HEK293 (cell line): ENCODE measurements at regions not wholly inside any gene's neighbourhood (a gene's known extent, or its start where the extent isn't known, plus 50 kb on each side); places are given as distances from the start of the nearest gene placed in this dataset.

Source experiments
- CTCF ChIA-PET: fragments of 350-600 bp; formaldehyde crosslinking; extraction: SDS; loops from one replicate; lab custom pipeline; 2021; ENCODE audit warnings: antibody characterized with exemption; lab: Yijun Ruan, JAX
- POLR2A ChIA-PET: fragments of 300-600 bp; formaldehyde crosslinking; extraction: SDS; loops from one replicate; lab custom pipeline; 2020; ENCODE audit warnings: antibody characterized with exemption, inconsistent platforms; lab: Yijun Ruan, JAX
- H3K27ac ChIP-seq: fragments of 200-500 bp; sonication (Bioruptor generic); 2 replicates; pipeline ENCODE4 v1.5.1; 2014; ENCODE audit warnings: low read depth, low read length, control low read depth, inconsistent platforms; ENCODE audit errors: extremely low read depth
- H3K36me3 ChIP-seq, 2 experiments: fragments of 200-500 bp in 1 of 2; sonication (Bioruptor generic) in 1 of 2; 1 replicate in 1 of 2; 2 replicates in 1 of 2; pipeline ENCODE4 v1.5.1; 2014 to 2017; ENCODE audit warnings: inconsistent platforms in 2 of 2, low read length in 2 of 2; ENCODE audit not compliant: control insufficient read depth in 2 of 2, insufficient read depth in 1 of 2
- H3K4me1 ChIP-seq: fragments of 200-500 bp; sonication (Bioruptor generic); 2 replicates; pipeline ENCODE4 v1.5.1; 2014; ENCODE audit warnings: mild to moderate bottlenecking, low read length, inconsistent platforms; ENCODE audit not compliant: control insufficient read depth, insufficient read depth
- H3K4me3 ChIP-seq: 2 replicates; pipeline ENCODE4 v1.5.1; 2011; ENCODE audit warnings: low read depth, mild to moderate bottlenecking, control low read depth, low read length, moderate library complexity
- H3K9me3 ChIP-seq: fragments of 200-500 bp; sonication (Bioruptor generic); 2 replicates; pipeline ENCODE4 v1.5.1; 2014; ENCODE audit warnings: low read depth, low read length, inconsistent platforms; ENCODE audit not compliant: control insufficient read depth, insufficient read depth
- RBAK ChIP-seq: fragments of 450-650 bp; formaldehyde crosslinking; IDR thresholded peaks from 2 replicates; pipeline ENCODE4 v1.5.1; 2016; ENCODE audit warnings: missing biosample characterization, missing genetic modification characterization
- SETDB1 ChIP-seq: IDR thresholded peaks from one replicate; pipeline ENCODE4 v1.6.1; 2017; ENCODE audit warnings: mild to moderate bottlenecking, low read length, moderate library complexity, mixed read lengths; ENCODE audit not compliant: insufficient read length
- SP3 ChIP-seq: fragments of 450-650 bp; formaldehyde crosslinking; IDR thresholded peaks from 2 replicates; pipeline ENCODE4 v1.5.1; 2016; ENCODE audit warnings: missing biosample characterization, missing genetic modification characterization
- ZBTB7A ChIP-seq: fragments of 450-650 bp; formaldehyde crosslinking; IDR thresholded peaks from 2 replicates; pipeline ENCODE4 v1.5.1; 2016; ENCODE audit warnings: low read depth, missing biosample characterization, missing genetic modification characterization
- ZNF114 ChIP-seq: fragments of 450-650 bp; formaldehyde crosslinking; IDR thresholded peaks from 2 replicates; pipeline ENCODE4 v1.5.0; 2017; ENCODE audit warnings: missing biosample characterization, missing genetic modification characterization
- ZNF132 ChIP-seq: fragments of 450-650 bp; formaldehyde crosslinking; IDR thresholded peaks from 2 replicates; pipeline ENCODE4 v1.5.1; 2017; ENCODE audit warnings: missing biosample characterization, missing genetic modification characterization, borderline replicate concordance
- ZNF174 ChIP-seq: fragments of 450-650 bp; formaldehyde crosslinking; IDR thresholded peaks from 2 replicates; pipeline ENCODE4 v1.5.0; 2017; ENCODE audit warnings: missing biosample characterization, mild to moderate bottlenecking, missing genetic modification characterization
- ZNF223 ChIP-seq: fragments of 450-650 bp; formaldehyde crosslinking; IDR thresholded peaks from 2 replicates; pipeline ENCODE4 v1.5.1; 2016; ENCODE audit warnings: missing biosample characterization, missing genetic modification characterization
- ZNF266 ChIP-seq: fragments of 450-650 bp; formaldehyde crosslinking; IDR thresholded peaks from 2 replicates; pipeline ENCODE4 v1.5.1; 2016; ENCODE audit warnings: missing biosample characterization, missing genetic modification characterization, low read depth
- ZNF302 ChIP-seq: fragments of 450-650 bp; formaldehyde crosslinking; IDR thresholded peaks from 2 replicates; pipeline ENCODE4 v1.5.1; 2016; ENCODE audit warnings: missing biosample characterization, missing genetic modification characterization, low read depth
- ZNF354C ChIP-seq: fragments of 450-650 bp; formaldehyde crosslinking; IDR thresholded peaks from 2 replicates; pipeline ENCODE4 v1.5.1; 2016; ENCODE audit warnings: missing biosample characterization, missing genetic modification characterization, low read depth, borderline replicate concordance
- ZNF366 ChIP-seq: fragments of 450-650 bp; formaldehyde crosslinking; conservative IDR thresholded peaks from 2 replicates; pipeline ENCODE4 v1.5.1; 2016; ENCODE audit warnings: missing biosample characterization, missing genetic modification characterization
- ZNF37A ChIP-seq: fragments of 450-650 bp; IDR thresholded peaks from 2 replicates; pipeline ENCODE4 v1.5.1; 2018; ENCODE audit warnings: missing biosample characterization, missing genetic modification characterization
- ZNF473 ChIP-seq: fragments of 450-650 bp; formaldehyde crosslinking; IDR thresholded peaks from 2 replicates; pipeline ENCODE4 v1.5.1; 2017; ENCODE audit warnings: missing biosample characterization, missing genetic modification characterization
- ZNF48 ChIP-seq: fragments of 450-650 bp; formaldehyde crosslinking; IDR thresholded peaks from 2 replicates; pipeline ENCODE4 v1.5.1; 2016; ENCODE audit warnings: missing biosample characterization, missing genetic modification characterization
- ZNF518A ChIP-seq: fragments of 450-650 bp; formaldehyde crosslinking; conservative IDR thresholded peaks from 2 replicates; pipeline ENCODE4 v1.5.1; 2016; ENCODE audit warnings: low read depth, missing biosample characterization, missing genetic modification characterization
- ZNF561 ChIP-seq: fragments of 450-650 bp; IDR thresholded peaks from 2 replicates; pipeline ENCODE4 v1.5.1; 2018; ENCODE audit warnings: missing biosample characterization, missing genetic modification characterization, borderline replicate concordance
- ZNF76 ChIP-seq: fragments of 450-650 bp; formaldehyde crosslinking; IDR thresholded peaks from 2 replicates; pipeline ENCODE4; 2016; ENCODE audit warnings: low read depth, missing biosample characterization, missing genetic modification characterization, borderline replicate concordance
- ZNF785 ChIP-seq: fragments of 450-650 bp; formaldehyde crosslinking; IDR thresholded peaks from 2 replicates; pipeline ENCODE4 v1.5.1; 2016; ENCODE audit warnings: missing biosample characterization, missing genetic modification characterization
- ZNF837 ChIP-seq: fragments of 450-650 bp; formaldehyde crosslinking; IDR thresholded peaks from 2 replicates; pipeline ENCODE4 v1.5.1; 2016; ENCODE audit warnings: missing biosample characterization, missing genetic modification characterization
- ZNF843 ChIP-seq: fragments of 450-650 bp; formaldehyde crosslinking; IDR thresholded peaks from 2 replicates; pipeline ENCODE4 v1.5.1; 2016; ENCODE audit warnings: missing biosample characterization, missing genetic modification characterization
- TF ChIP-seq, protein P1 (sequence below): fragments of 450-650 bp; formaldehyde crosslinking; IDR thresholded peaks from 2 replicates; pipeline ENCODE4 v1.5.1; 2016; ENCODE audit warnings: missing biosample characterization, missing genetic modification characterization

GRCh38 chr2:211281430-211282073, 725.2 kb downstream of the CPS1 start (continued):
- TF ChIP-seq, protein P1, sequence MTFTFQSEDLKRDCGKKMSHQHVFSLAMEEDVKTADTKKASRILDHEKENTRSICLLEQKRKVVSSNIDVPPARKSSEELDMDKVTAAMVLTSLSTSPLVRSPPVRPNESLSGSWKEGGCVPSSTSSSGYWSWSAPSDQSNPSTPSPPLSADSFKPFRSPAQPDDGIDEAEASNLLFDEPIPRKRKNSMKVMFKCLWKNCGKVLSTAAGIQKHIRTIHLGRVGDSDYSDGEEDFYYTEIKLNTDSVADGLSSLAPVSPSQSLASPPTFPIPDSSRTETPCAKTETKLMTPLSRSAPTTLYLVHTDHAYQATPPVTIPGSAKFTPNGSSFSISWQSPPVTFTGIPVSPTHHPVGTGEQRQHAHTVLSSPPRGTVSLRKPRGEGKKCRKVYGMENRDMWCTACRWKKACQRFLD (tag by site-specific recombination), result no peak
- TF ChIP-seq ZNF48 (tag by site-specific recombination) (no peak), ZNF518A (tag by site-specific recombination) (no peak), RBAK (no peak), ZNF843 (no peak), ZNF76 (tag by site-specific recombination) (no peak), ZNF223 (no peak)

- no peaks in the 10 kb centered on the region for H3K36me3 ChIP-seq
- TF ChIP-seq ZNF302 (tag by site-specific recombination) (no peak), ZNF473 (tag by site-specific recombination) (no peak), ZNF174 (tag by site-specific recombination) (no peak), ZNF785 (no peak), ZBTB7A (tag by site-specific recombination) (no peak), ZNF561 (tag by site-specific recombination) (no peak), ZNF837 (tag by site-specific recombination) (no peak), SP3 (tag by site-specific recombination) (no peak), ZNF354C (tag by site-specific recombination) (no peak), ZNF132 (tag by site-specific recombination) (no peak), ZNF37A (tag by site-specific recombination) (no peak)
- H3K4me3 ChIP-seq, result no peak overlapping the region
- H3K27ac ChIP-seq, result no peak overlapping the region
- no peaks in the 10 kb centered on the region for H3K4me1 ChIP-seq
- ChIA-PET CTCF (no interaction called here), POLR2A (no interaction called here)
- H3K9me3 ChIP-seq, result no peaks in the 10 kb centered on the region
These were observed 746.3 kb downstream of the CPS1 start for GRCh38 chr2:211302676-211303075.

- Histone ChIP-seq H3K4me1 (no peaks in the 10 kb centered on the region), H3K9me3 (no peaks in the 10 kb centered on the region), H3K4me3 (no peak overlapping the region), H3K27ac (no peak overlapping the region), H3K36me3 (no peaks in the 10 kb centered on the region)
- ChIA-PET POLR2A (no interaction called here), CTCF (no interaction called here)
- TF ChIP-seq ZNF266 (no peak), ZNF366 (no peak), ZNF114 (tag by site-specific recombination) (no peak), ZNF223 (no peak), SETDB1 (no peak)
These were observed 750.5 kb downstream of the CPS1 start for GRCh38 chr2:211306929-211307328.
